Glutamatergic neuron (in vitro differentiated cells): ENCODE measurements at regions not wholly inside any gene's neighbourhood (a gene's known extent, or its start where the extent isn't known, plus 50 kb on each side); places are given as distances from the start of the nearest gene placed in this dataset.

Experiments used
- DNase-seq: peaks from one replicate; pipeline ENCODE4 v3.0.0; 2022
- H3K27ac Mint-ChIP-seq: one replicate; pipeline ENCODE4 v1.8.0; 2020; ENCODE audit warnings: mild to moderate bottlenecking, mixed read lengths, inconsistent platforms; ENCODE audit not compliant: unreplicated experiment
- H3K27me3 Mint-ChIP-seq: one replicate; pipeline ENCODE4 v1.8.0; 2020; ENCODE audit warnings: mild to moderate bottlenecking, moderate library complexity, mixed read lengths, inconsistent platforms; ENCODE audit not compliant: unreplicated experiment
- H3K36me3 Mint-ChIP-seq: one replicate; pipeline ENCODE4 v1.8.0; 2020; ENCODE audit warnings: mild to moderate bottlenecking, mixed read lengths, inconsistent platforms; ENCODE audit not compliant: unreplicated experiment
- H3K4me1 Mint-ChIP-seq: one replicate; pipeline ENCODE4 v1.8.0; 2020; ENCODE audit warnings: mild to moderate bottlenecking, low read depth, mixed read lengths, inconsistent platforms; ENCODE audit not compliant: unreplicated experiment
- H3K4me3 Mint-ChIP-seq: one replicate; pipeline ENCODE4 v1.8.0; 2020; ENCODE audit warnings: mild to moderate bottlenecking, mixed read lengths, inconsistent platforms; ENCODE audit not compliant: unreplicated experiment
- H3K9me3 Mint-ChIP-seq: one replicate; pipeline ENCODE4 v1.8.0; 2020; ENCODE audit warnings: mild to moderate bottlenecking, moderate library complexity, mixed read lengths, inconsistent platforms; ENCODE audit not compliant: unreplicated experiment
- CTCF ChIP-seq: fragments of 200-600 bp; sonication (generic); IDR thresholded peaks from one replicate; pipeline ENCODE4 v1.5.0; 2021; ENCODE audit not compliant: partially characterized antibody, unreplicated experiment

GRCh38 chr10:121089434-121089833, 238.3 kb downstream of the WDR11 start:
- peaks cover 2% of the 10 kb centered on the region for H3K27me3 Mint-ChIP-seq
- H3K9me3 Mint-ChIP-seq: peaks cover 2% of the 10 kb centered on the region
- peaks cover 6% of the 10 kb centered on the region for H3K4me1 Mint-ChIP-seq
- H3K4me3 Mint-ChIP-seq: no peak overlapping the region
- TF ChIP-seq CTCF: no peak
- DNase-seq: no peak
- no peaks in the 10 kb centered on the region for H3K36me3 Mint-ChIP-seq
- no peak overlapping the region for H3K27ac Mint-ChIP-seq

- no peaks in the 10 kb centered on the region for H3K27me3 Mint-ChIP-seq
- no peak for TF ChIP-seq CTCF
- DNase-seq: no peak
- no peak overlapping the region for H3K4me3 Mint-ChIP-seq
- peaks cover 2% of the 10 kb centered on the region for H3K9me3 Mint-ChIP-seq
- H3K27ac Mint-ChIP-seq: no peak overlapping the region
- H3K4me1 Mint-ChIP-seq: peaks cover 3% of the 10 kb centered on the region
- H3K36me3 Mint-ChIP-seq: no peaks in the 10 kb centered on the region
Measured at GRCh38 chr10:121091961-121092719, 241.0 kb downstream of the WDR11 start.

- Mint-ChIP-seq H3K4me3 (no peak overlapping the region), H3K27ac (no peak overlapping the region), H3K36me3 (no peaks in the 10 kb centered on the region), H3K4me1 (peaks cover 3% of the 10 kb centered on the region), H3K27me3 (no peaks in the 10 kb centered on the region), H3K9me3 (peaks cover 2% of the 10 kb centered on the region)
- DNase-seq: no peak
- no peak for TF ChIP-seq CTCF
Measured at GRCh38 chr10:121092720-121093095, 241.5 kb downstream of the WDR11 start.

GRCh38 chr10:121096617-121097431, 245.7 kb downstream of the WDR11 start:
- H3K36me3 Mint-ChIP-seq: no peaks in the 10 kb centered on the region
- peaks cover 2% of the 10 kb centered on the region for H3K9me3 Mint-ChIP-seq
- DNase-seq: no peak
- H3K4me3 Mint-ChIP-seq: no peak overlapping the region
- no peak overlapping the region for H3K27ac Mint-ChIP-seq
- H3K27me3 Mint-ChIP-seq: no peaks in the 10 kb centered on the region
- TF ChIP-seq CTCF: no peak
- no peaks in the 10 kb centered on the region for H3K4me1 Mint-ChIP-seq

- no peak for TF ChIP-seq CTCF
- Mint-ChIP-seq H3K4me3 (no peak overlapping the region), H3K4me1 (no peaks in the 10 kb centered on the region), H3K9me3 (peaks cover 2% of the 10 kb centered on the region), H3K27me3 (no peaks in the 10 kb centered on the region), H3K36me3 (no peaks in the 10 kb centered on the region), H3K27ac (no peak overlapping the region)
- DNase-seq: no peak
Measured at GRCh38 chr10:121098211-121098610, 247.0 kb downstream of the WDR11 start.
